Astrocyte of the cerebellum (primary cell): ENCODE measurements at regions not wholly inside any gene's neighbourhood (a gene's known extent, or its start where the extent isn't known, plus 50 kb on each side); places are given as distances from the start of the nearest gene placed in this dataset.
"Not testable (repeated sequence)": the region's sequence is repeated elsewhere in the genome, so short reads cannot be mapped to it uniquely, and the experiment has no call there.

ENCODE experiments used
- DNase-seq: peaks from one replicate; pipeline ENCODE4 v3.0.0-alpha.2; 2011; ENCODE audit warnings: low read depth
- H3K4me3 ChIP-seq: 2 replicates; pipeline ENCODE4 v1.5.1; 2011; ENCODE audit warnings: mild to moderate bottlenecking, low read depth, low read length, moderate library complexity
- in situ Hi-C: cut with HindIII; loops from 2 replicates; pipeline ENCODE4 v1.10.0; 2017; ENCODE audit warnings: low sequenced_read_pairs

DNA sequence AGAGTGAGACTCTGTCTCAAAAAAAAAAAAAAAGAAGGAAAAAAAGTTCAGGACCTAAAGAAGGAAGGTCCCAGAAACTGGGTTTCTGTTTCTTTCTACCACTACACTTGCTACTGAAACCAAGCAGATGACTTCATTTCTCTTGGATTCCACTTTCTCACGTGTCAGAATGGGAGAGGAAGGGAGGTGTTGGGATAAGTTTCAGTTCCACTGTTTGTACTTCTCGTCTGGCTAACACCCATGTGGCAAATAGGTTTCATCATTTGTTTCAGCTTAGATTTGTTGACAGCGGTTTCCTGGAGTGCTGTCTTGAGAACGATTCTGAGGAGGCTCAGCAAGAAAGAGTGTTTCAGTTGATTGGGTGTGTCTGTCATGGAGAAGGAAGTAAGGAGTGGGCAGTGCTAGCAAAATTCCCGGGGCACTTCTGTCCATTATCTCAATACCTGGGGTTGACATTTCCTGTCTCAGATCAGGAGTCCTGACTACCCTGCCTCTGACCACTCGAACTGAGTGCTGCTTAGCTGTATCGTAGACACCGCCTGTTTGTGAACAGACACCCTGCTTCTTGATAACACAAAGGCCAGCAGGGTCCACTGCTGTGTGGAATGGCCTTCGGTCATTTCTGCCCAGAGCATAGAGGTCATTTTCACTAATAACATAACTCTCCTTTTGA lies 104.8 kb upstream of the SPDYE9 start:
- DNase-seq, in situ Hi-C loops: not testable (repeated sequence)

DNA sequence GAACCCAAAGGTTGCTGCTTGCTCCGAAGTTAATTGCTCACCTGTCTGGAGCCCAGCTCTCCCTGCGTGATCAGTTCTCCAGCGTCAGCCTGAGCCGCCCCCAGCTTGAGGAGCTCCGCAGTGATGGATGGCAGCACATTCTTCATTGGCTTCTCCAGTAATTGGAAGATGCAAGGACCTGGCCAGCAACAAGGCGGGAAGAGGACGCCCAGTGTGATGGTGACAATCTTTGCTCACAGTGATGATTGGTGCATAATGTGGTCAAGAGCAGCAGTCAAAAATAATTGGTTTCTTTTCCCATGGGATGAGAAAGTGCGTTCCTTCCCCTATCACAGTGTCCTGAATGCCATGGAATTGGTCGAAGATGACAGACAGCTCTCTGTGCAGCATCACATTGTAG lies 102.4 kb upstream of the SPDYE9 start:
- in situ Hi-C loops, H3K4me3 ChIP-seq: not testable (repeated sequence)

More for the DNA sequence above, 104.8 kb upstream of the SPDYE9 start:
- H3K4me3 ChIP-seq, result not testable (repeated sequence)

DNA sequence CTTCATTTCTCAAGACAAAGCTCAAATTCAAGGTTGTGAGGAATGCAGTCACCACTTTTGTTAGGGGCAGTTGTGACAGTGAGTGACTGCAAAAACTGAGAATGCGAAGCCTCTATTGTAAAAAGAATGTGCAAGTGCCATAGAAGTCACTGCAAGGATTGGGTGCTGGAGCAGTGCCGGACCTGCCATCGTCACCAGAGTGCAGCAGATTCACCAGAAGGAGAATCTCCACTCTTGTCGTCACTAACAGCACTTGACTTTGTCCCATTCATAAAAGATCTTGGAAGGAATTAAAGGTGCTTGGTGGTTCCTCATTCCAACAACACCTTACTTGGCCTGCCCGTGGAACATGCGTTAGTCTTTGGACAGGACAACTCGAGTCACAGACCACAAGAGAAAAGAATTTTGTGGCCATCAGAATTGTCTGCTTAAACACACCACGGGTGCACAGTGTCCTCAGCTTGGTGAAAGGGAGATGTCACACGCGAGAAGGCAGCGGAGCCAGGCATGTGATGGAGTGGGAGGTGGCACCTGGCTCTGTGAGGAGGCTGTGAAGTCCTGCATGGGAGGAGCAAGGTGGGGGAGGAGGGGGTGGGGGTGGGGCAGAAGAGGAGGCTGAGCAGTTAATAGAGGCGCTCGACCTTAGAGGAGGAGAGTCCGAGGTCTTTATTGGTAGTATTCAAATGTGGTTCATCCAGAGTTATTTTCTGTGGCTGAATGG lies 100.9 kb upstream of the SPDYE9 start:
- DNase-seq, H3K4me3 ChIP-seq, in situ Hi-C loops: not testable (repeated sequence)

More for the DNA sequence above, 102.4 kb upstream of the SPDYE9 start:
- DNase-seq, result not testable (repeated sequence)

DNA sequence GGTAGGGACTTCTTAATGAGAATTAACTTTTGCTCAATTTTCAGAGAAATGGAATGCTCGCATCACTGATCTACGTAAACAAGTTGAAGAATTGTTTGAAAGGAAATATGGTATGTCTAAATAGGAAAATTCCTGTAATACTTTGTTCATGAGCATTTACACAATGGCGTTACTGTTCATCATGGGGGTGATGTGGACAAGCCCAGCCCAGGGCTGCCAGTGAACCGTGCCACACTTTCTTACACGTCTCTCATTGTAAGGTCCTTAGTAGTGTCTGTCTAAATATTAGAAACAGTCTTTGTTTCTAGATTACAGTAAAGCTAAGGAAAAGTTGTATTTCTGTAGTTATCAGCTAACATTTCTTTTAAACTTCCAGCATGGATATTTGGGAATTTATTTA lies 91.0 kb upstream of the SPDYE9 start:
- in situ Hi-C loops, H3K4me3 ChIP-seq, DNase-seq: not testable (repeated sequence)

DNA sequence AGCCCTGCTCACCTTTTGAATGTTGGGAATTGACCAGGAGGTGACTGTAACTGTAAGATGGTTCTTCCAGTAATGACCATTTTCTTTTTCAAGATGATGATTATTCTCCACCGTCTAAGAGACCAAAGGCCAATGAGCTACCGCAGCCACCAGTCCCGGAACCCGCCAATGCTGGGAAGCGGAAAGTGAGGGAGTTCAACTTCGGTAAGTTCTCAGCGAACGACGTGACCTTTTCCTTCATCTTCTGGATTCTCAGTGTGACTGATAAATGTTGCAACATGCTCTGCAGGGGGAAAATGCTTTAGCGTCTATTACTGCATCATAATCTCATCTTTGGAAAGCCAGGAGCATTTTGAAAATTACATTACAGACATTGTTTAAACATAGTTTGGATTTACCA lies 89.5 kb upstream of the SPDYE9 start:
- in situ Hi-C loops, DNase-seq, H3K4me3 ChIP-seq: not testable (repeated sequence)

DNA sequence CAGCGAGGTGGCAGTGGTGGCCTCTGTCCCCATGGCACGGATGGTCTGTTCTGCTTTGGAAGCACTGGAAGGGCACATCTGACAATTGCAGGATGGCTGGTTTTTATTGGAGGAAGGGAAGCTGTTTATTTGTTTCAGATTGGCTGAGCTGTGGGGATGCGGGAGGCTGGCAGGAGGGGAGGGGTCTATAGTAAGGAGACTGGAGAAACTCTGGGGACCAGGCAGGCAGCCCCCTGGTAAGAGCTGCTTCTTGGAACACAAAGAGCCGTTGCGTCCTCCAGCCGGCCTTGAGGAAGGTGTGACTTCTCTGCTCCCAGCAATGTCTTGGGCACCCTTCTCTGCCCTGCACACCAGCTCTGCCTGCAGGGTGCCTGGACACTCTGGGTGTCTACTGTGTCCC lies 85.1 kb upstream of the SPDYE9 start:
- in situ Hi-C loops, H3K4me3 ChIP-seq, DNase-seq: not testable (repeated sequence)

DNA sequence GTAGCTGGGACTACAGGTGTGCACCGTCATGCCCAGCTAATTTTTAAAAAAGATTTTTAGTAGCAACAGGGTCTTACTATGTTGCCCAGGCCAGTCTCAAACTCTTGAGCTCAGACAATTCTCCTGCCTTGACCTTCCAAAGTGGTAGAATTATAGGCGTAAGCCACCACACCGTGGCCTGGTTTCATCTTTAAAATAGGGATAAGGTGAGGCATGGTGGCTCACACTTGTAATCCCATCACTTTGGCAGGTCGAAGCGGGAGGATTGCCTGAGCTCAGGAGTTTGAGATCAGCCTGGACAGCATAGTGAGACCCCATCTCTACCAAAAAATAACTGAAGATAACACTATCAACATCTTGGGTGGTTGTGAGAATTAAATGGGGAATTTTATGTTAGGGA lies 84.6 kb upstream of the SPDYE9 start:
- H3K4me3 ChIP-seq, DNase-seq, in situ Hi-C loops: not testable (repeated sequence)

DNA sequence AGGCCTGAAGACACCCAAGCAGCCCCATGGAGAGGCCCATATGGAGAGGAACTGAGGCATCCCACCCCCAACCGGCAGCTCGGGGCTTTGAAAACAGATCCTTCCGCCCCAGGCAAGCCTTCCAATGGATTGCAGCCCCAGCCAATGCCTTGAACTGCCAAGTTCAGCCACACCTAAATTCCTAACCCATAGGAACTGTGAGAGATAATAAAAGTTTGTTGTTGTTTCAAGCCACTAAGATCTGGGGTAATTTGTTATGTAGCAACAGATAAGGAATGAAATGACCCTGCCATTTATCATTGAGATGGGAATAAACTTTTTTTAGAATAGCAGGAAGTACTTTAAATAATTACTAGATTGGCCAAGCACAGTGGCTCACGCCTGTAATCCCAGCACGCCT lies 80.3 kb upstream of the SPDYE9 start:
- in situ Hi-C loops, H3K4me3 ChIP-seq, DNase-seq: not testable (repeated sequence)

DNA sequence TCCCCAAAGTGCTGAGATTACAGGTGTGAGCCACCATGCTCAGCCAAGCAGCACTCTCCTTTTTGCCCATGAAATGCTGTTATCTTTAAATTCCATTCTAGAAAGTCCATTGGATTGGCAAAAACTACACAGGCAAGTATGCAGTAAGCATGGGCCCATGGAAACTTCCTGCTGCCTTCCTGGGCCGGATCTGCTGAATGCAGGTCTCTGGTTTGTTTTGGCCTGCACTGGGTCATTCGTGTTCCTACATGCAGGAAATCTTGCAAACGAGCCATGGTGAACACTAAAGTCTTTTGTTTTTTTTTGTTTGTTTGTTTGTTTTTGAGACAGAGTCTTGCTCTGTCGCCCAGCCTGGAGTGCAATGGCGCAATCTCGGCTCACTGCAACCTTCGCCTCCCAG lies 76.8 kb upstream of the SPDYE9 start:
- H3K4me3 ChIP-seq, DNase-seq, in situ Hi-C loops: not testable (repeated sequence)

DNA sequence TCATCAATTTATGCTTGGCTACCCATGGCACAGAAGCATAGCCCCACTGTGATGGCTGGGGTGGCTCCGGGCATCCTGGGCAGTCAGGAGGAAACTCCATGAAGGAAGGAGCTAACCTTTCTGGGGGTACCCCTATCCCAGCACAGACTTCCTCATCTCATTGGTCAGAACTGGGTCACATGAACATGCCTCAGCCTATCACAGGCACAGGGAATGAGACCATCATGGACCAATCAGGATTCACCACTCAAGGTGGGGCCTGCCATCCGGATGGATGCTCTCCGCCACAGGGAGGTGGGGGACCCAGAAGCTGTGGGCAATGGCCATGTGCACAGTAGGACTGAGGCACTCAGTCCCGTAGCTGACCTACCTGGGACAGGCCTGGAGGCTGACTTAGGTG lies 75.9 kb upstream of the SPDYE9 start:
- DNase-seq, H3K4me3 ChIP-seq, in situ Hi-C loops: not testable (repeated sequence)

DNA sequence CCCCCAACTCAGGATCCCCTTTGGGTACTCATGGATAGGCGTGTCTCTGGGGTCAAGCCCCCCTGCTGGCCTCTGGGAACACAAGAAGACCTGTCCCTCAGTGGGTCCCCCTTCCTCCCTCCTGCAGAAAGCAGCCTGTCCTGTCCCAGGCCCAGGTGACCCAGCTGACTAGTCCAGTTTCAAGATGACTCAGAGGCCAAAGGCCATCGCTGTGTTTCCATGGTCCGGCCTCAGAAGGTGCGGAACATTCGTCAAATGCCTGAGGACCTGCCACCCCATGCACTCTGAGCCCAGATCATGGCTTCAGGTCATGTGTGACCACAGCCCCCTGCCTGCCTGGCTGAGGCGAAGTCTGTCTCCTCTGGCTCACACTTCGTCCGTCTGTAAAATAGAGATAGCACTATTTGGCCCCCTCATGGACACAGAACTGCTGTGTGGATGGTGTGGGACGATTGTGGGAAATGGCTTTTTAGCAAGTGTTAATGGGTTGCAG lies 71.4 kb upstream of the SPDYE9 start:
- DNase-seq, H3K4me3 ChIP-seq, in situ Hi-C loops: not testable (repeated sequence)

DNA sequence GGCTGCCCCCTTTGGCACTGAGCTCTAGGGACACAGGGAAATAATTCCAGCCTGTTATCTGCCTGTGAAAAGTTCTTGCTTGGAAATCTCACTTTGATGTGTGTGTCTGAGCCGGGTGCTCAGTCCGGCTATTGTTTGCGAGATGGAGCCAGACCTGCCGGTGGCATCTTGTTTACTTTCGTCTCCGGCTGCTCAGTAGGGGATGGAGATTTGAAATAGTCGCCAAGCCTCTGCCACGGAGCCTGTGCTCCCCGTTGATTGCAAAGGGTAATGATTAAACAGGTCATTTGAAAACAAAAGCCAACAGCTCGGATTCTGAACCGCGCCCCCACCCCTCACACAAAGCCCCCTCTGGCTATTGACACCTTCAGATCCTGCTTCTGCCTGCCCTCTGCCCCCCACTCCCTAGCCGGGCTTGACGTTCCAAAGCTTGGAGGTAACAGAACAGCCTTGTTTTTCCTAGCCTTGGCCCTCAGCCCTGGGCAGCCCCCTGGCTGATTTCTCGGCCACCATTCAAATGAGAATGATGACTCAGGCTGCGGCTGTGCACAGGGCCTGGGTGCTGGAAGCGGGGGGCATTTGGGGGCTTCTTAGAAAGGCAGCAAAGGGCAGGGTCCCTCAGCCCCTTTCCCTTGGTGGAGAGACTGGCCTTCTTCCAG lies 70.8 kb upstream of the SPDYE9 start:
- DNase-seq, in situ Hi-C loops: not testable (repeated sequence)
- H3K4me3 ChIP-seq, result peak overlapping the region; percentile 33

DNA sequence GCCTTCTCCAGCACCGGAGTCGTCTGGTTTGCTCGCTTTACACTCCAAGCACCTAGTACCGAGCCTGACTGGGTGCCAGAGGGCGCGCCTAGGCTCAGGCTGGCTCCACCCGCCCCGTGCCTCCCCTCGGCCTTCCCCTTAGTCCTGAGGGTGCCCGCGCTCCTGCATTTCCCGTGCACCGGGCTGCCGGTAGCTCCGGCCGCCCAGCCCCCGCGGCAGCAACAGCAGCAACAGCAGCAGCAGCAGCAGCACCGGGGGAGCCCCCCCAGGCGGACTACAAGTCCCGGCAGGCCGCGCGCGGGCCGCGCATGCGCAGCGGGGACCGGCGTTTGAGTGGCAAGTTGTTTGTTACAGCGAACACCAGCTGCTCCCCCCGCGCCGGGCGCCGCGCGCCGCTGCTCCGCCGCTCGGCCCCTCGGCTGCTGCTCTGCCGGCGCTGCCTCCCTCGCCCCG lies 68.8 kb upstream of the SPDYE9 start:
- DNase-seq, H3K4me3 ChIP-seq, in situ Hi-C loops: not testable (repeated sequence)

DNA sequence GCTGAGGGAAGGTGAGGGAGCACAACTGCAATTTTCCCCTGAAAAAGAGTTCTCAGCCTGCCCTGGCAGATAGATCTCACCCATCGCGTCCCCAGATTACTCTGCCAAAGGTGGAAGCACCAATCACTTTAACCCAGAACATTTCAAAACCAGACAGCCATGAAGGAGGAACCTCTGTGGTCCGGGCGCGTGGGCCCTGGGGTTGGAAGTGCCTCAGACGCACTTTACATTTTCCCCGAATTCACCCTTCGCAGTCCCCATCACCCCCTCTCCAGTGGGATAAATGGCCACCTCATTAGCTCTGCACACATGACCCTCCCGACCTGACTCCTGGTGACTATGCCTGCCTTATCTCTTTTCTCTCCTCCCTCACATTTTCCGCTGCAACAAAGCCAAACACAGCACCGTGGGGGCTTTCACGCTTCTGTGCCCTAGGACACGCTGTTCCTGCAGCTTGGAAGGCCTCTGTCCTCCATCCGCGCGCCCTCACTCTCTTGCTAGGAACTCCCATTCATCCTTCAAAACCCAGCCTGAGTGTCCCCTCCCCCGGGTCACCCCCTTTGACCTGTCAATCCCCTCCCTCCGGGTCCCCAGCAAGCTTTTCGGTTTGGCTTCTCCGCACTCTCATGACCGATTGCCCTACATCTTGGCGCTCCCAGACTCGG lies 68.2 kb upstream of the SPDYE9 start:
- DNase-seq, in situ Hi-C loops, H3K4me3 ChIP-seq: not testable (repeated sequence)

DNA sequence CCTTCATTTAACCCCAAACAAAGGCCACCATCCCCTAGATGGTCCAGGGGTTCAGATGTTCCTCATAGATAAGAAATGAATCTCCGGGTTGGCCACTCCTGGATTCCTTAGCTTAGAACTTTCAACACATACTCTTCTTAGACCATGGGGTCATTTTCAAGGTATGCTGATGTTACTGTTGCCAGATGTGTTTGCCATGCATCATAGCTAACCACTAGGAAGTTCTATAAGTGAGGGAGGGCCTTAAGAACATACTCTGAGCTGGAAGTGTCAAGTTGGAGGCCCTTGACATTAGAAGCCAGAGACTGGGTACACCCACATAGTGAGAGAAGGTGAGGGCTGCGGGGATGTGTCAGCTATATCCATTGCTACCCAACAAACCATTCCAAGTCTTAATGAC lies 62.7 kb upstream of the SPDYE9 start:
- in situ Hi-C loops, H3K4me3 ChIP-seq, DNase-seq: not testable (repeated sequence)

DNA sequence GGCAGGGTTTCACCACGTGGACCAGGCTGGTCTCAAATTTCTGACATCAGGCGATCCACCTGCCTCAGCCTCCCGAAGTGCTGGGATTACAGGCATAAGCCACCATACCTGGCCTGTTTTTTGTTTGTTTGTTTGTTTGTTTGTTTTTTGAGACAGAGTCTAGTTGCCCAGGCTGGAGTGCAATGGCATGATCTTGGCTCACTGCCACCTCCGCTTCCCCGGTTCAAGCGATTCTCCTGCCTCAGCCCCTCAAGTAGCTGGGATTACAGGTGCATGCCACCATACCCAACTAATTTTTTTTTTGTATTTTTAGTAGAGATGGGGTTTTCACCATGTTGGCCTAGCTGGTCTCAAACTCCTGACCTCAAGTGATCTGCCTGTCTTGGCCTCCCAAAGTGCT lies 61.8 kb upstream of the SPDYE9 start:
- in situ Hi-C loops, H3K4me3 ChIP-seq, DNase-seq: not testable (repeated sequence)

DNA sequence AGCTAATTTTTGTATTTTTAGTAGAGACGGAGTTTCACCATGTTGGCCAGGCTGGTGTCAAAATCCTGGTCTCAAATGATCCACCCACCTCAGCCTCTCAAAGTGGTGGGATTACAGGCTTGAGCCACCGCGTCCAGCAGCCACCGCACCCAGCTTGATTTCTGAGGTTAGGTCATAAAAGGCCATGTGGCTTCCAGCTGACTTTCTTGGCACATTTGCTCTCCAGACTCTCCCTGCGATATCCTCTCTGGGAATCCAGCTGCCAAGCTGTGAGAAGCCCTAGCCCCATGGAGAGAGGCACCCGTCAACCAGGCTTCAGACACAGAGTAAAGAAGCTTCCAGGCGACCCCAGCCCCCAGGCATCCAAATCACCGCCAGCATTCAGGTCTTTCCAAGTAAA lies 58.2 kb upstream of the SPDYE9 start:
- DNase-seq, H3K4me3 ChIP-seq, in situ Hi-C loops: not testable (repeated sequence)
